GM10266 (cell line): ENCODE measurements at regions not wholly inside any gene's neighbourhood (a gene's known extent, or its start where the extent isn't known, plus 50 kb on each side); places are given as distances from the start of the nearest gene placed in this dataset.
"Not testable (repeated sequence)": the region's sequence is repeated elsewhere in the genome, so short reads cannot be mapped to it uniquely, and the experiment has no call there.

ENCODE experiments used
- DNase-seq: peaks from one replicate; pipeline ENCODE4 v3.0.0; 2012; ENCODE audit errors: extremely low spot score
- CTCF ChIP-seq: IDR thresholded peaks from 2 replicates; pipeline ENCODE4 v1.5.1; 2012; ENCODE audit warnings: mild to moderate bottlenecking, low read depth; ENCODE audit not compliant: control insufficient read depth, insufficient read depth; ENCODE audit errors: missing control alignments

GRCh38 chr10:33913194-33913593, 578.7 kb upstream of the NRP1 start:
- no peak for DNase-seq
- no peak for TF ChIP-seq CTCF

- not testable (repeated sequence) for DNase-seq
Measured at GRCh38 chr10:33909476-33909875, 575.0 kb upstream of the NRP1 start.

GRCh38 chr10:33901166-33901565, 566.7 kb upstream of the NRP1 start:
- TF ChIP-seq CTCF = no peak
- DNase-seq = no peak

GRCh38 chr10:33900596-33900995, 566.1 kb upstream of the NRP1 start:
- DNase-seq = no peak
- no peak for TF ChIP-seq CTCF

GRCh38 chr10:33899578-33900531, 565.4 kb upstream of the NRP1 start:
- no peak for DNase-seq
- TF ChIP-seq CTCF = no peak

- DNase-seq = no peak
- TF ChIP-seq CTCF = no peak
Measured at GRCh38 chr10:33897291-33897752, 562.9 kb upstream of the NRP1 start.

GRCh38 chr10:33893506-33893905, 559.0 kb upstream of the NRP1 start:
- no peak for TF ChIP-seq CTCF
- no peak for DNase-seq
